ENCODE measurements at regions not wholly inside any gene's neighbourhood (a gene's known extent, or its start where the extent isn't known, plus 50 kb on each side); places are given as distances from the start of the nearest gene placed in this dataset.

DNA sequence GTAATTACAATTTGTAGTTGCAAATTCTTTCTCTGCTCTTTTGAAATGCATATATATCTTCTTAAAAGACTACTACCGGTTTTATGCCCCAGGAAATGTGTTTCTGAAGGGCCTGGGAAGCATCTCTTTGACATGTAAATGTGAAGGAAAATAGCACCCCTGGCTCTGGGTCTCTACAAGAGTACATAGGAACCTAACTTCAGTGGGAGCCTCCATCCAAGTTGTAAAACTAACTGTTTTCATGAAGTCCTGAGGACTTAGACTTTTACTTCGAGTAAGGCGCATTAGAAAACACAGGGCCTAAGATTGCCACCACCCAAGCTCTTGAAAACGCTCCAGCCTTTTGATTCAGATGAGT lies 99.4 kb downstream of the CBLN2 start:
- no peak overlapping the region for H3K27ac ChIP-seq
- TF ChIP-seq, protein P1, sequence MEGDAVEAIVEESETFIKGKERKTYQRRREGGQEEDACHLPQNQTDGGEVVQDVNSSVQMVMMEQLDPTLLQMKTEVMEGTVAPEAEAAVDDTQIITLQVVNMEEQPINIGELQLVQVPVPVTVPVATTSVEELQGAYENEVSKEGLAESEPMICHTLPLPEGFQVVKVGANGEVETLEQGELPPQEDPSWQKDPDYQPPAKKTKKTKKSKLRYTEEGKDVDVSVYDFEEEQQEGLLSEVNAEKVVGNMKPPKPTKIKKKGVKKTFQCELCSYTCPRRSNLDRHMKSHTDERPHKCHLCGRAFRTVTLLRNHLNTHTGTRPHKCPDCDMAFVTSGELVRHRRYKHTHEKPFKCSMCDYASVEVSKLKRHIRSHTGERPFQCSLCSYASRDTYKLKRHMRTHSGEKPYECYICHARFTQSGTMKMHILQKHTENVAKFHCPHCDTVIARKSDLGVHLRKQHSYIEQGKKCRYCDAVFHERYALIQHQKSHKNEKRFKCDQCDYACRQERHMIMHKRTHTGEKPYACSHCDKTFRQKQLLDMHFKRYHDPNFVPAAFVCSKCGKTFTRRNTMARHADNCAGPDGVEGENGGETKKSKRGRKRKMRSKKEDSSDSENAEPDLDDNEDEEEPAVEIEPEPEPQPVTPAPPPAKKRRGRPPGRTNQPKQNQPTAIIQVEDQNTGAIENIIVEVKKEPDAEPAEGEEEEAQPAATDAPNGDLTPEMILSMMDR (conservative IDR thresholded peaks at IDR 0.05; ENCODE audit: low read depth), result no peak
- POLR2A ChIA-PET (ENCODE audit: low non-redundant PET), result no interaction called here
- CTCF ChIA-PET, result no interaction called here
- no peak for DNase-seq (ENCODE audit: low spot score)

DNA sequence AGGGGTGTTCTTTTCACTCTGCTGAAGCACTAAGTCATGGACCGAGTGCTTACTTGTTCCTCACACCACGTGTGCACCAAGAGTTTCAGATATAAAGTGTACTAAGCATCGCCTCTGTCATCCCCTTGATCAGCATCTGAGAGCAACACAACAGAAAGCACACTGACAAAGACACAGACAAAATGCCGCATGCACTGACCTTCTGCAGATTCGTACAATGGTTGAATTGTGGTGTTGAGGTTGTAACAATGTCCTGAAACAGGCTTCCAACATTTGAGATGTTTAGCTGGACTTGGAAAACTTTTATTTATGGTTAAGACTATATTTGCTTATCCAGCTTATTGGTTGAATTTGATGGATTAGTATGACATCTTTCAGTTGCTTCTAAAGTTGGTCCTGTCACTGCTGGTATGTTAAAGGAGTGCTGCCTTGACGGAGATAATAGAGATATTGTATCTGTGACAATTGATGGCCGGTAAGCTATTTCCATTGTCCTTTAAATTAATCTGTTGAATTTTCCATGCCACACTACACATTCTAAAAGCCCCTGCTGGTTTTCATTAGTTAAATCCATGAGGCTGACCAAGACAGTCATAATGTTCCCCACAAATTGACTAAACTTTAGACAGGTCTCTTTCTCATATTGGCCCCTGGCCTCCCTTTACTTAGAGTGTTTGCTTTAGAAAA lies 99.9 kb downstream of the CBLN2 start:
- POLR2A ChIA-PET (ENCODE audit: low non-redundant PET), result no interaction called here
- CTCF ChIA-PET, result no interaction called here
- TF ChIP-seq, protein P1 (conservative IDR thresholded peaks at IDR 0.05; ENCODE audit: low read depth), result no peak
- DNase-seq (ENCODE audit: low spot score), result no peak
- H3K27ac ChIP-seq, result no peak overlapping the region

DNA sequence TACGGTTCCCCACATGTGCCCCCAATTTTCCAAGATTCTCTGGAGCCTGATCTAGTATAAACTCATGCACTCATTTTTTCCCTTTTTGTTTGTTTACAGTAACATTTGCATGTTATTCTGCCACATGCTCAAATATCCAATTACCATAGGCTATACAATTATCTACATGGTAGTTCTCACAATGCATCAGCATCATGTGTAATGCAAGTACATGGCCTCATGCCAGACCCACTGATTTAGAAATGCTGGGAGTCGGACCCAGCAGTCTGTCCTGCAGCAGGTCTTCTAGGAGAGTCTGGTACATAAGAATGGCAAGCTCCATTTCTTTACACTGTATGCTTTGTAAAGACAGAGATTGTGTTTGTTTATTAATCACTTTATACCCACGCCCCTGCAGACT lies 107.7 kb downstream of the CBLN2 start:
- no peak for DNase-seq (ENCODE audit: low spot score)
- ChIA-PET POLR2A (ENCODE audit: low non-redundant PET) (no interaction called here), CTCF (no interaction called here)
- H3K27ac ChIP-seq, result no peak overlapping the region
- TF ChIP-seq, protein P1 (conservative IDR thresholded peaks at IDR 0.05; ENCODE audit: low read depth), result no peak

DNA sequence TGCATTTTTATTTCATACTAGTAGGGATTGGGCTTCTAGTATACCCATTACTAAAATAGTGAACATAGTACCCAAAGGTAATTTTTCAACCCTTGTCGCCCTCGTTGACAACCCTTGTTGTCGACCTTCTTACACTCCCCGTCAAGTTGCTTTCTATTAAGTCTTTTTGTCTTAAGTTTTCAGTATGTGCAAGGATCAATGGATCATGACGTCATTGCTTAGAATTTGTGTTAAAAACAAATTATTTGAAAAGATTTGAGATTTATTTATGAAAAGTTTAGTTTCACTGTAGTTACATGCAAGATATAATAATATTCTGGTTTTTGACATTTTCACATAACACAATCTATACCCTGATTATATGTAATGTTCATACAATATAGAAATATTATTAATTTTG lies 110.4 kb downstream of the CBLN2 start:
- ChIA-PET CTCF (no interaction called here), POLR2A (ENCODE audit: low non-redundant PET) (no interaction called here)

DNA sequence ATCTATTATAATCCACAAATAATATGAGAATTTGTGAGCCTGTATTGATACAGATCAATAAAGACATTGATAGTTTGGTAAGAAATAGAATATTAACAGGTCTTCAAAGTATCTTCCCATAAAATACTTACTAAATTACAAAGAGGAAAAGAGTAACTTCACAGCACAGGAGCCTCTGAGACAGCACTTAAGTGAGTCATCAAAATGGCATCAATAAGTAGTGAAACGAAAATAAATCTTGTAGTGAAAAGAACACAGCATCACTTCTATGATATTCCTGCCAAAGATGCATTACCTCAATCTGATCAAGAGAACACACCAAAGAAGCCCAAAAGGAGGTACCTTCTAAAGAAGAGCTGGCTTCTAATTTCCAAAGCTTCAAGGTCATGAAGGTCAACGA lies 116.4 kb downstream of the CBLN2 start:
- CTCF ChIA-PET, result no interaction called here
- no peak overlapping the region for H3K27ac ChIP-seq
- TF ChIP-seq, protein P1 (conservative IDR thresholded peaks at IDR 0.05; ENCODE audit: low read depth), result no peak

More for the DNA sequence above, 110.4 kb downstream of the CBLN2 start:
- DNase-seq (ENCODE audit: low spot score), result no peak
- TF ChIP-seq, protein P1 (conservative IDR thresholded peaks at IDR 0.05; ENCODE audit: low read depth), result no peak
- no peak overlapping the region for H3K27ac ChIP-seq

DNA sequence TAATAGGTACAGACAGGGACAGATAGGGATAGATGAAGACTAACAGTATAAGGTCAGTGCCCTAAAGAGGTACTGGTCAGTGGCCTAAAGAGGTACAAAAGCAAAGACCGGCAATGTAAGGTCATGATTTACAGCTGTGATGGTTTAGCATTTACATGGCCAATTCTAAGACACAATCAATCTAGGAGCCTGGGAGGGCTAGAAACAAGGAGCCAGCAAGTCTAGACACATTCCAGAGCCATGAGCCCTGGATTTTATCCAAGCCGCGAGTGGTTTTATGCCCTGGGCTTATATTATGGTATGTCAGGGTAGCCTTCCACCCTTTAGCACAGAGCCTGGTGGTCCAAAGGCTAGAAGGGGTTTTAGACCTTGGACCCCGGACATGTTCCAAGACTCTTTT lies 124.2 kb downstream of the CBLN2 start:
- TF ChIP-seq, protein P1 (conservative IDR thresholded peaks at IDR 0.05; ENCODE audit: low read depth), result no peak
- H3K27ac ChIP-seq, result no peak overlapping the region
- POLR2A ChIA-PET (ENCODE audit: low non-redundant PET), result no interaction called here
- no peak for DNase-seq (ENCODE audit: low spot score)
- CTCF ChIA-PET, result no interaction called here

More for the DNA sequence above, 116.4 kb downstream of the CBLN2 start:
- POLR2A ChIA-PET (ENCODE audit: low non-redundant PET), result no interaction called here
- no peak for DNase-seq (ENCODE audit: low spot score)
